ENCODE measurements at regions not wholly inside any gene's neighbourhood (a gene's known extent, or its start where the extent isn't known, plus 50 kb on each side); places are given as distances from the start of the nearest gene placed in this dataset.
"Not testable (repeated sequence)": the region's sequence is repeated elsewhere in the genome, so short reads cannot be mapped to it uniquely, and the experiment has no call there.

- not testable (repeated sequence) for DNase-seq
Measured at GRCh38 chr1:761791-762190, 75.3 kb upstream of the OR4F16 start.

- not testable (repeated sequence) for DNase-seq
Measured at GRCh38 chr1:771449-771848, 85.0 kb upstream of the OR4F16 start.

- DNase-seq = not testable (repeated sequence)
Measured at GRCh38 chr1:777480-778180, 91.2 kb upstream of the OR4F16 start.

GRCh38 chr1:778451-779278, 92.2 kb upstream of the OR4F16 start:
- DNase-seq = not testable (repeated sequence)

GRCh38 chr1:779621-780020, 93.2 kb upstream of the OR4F16 start:
- not testable (repeated sequence) for DNase-seq

- no peak for DNase-seq
Measured at GRCh38 chr1:788835-789234, 102.4 kb upstream of the OR4F16 start.

GRCh38 chr1:789606-790005, 103.2 kb upstream of the OR4F16 start:
- not testable (repeated sequence) for DNase-seq

- DNase-seq = not testable (repeated sequence)
Measured at GRCh38 chr1:790388-790930, 104.0 kb upstream of the OR4F16 start.

- not testable (repeated sequence) for DNase-seq
Measured at GRCh38 chr1:794310-794709, 107.9 kb upstream of the OR4F16 start.

- DNase-seq = not testable (repeated sequence)
Measured at GRCh38 chr1:794918-795584, 108.6 kb upstream of the OR4F16 start.

- not testable (repeated sequence) for DNase-seq
Measured at GRCh38 chr1:797649-798048, 111.2 kb upstream of the OR4F16 start.

- not testable (repeated sequence) for DNase-seq
Measured at GRCh38 chr1:800397-800796, 113.9 kb upstream of the OR4F16 start.

GRCh38 chr1:804378-805115, 118.1 kb upstream of the OR4F16 start:
- not testable (repeated sequence) for DNase-seq

- not testable (repeated sequence) for DNase-seq
Measured at GRCh38 chr1:805310-805709, 118.4 kb upstream of the SAMD11 start.

- DNase-seq = not testable (repeated sequence)
Measured at GRCh38 chr1:807066-807465, 116.7 kb upstream of the SAMD11 start.

- not testable (repeated sequence) for DNase-seq
Measured at GRCh38 chr1:807699-808390, 115.9 kb upstream of the SAMD11 start.

- not testable (repeated sequence) for DNase-seq
Measured at GRCh38 chr1:810949-811348, 112.8 kb upstream of the SAMD11 start.

GRCh38 chr1:812535-813127, 111.1 kb upstream of the SAMD11 start:
- not testable (repeated sequence) for DNase-seq

- not testable (repeated sequence) for DNase-seq
Measured at GRCh38 chr1:814543-814942, 109.2 kb upstream of the SAMD11 start.

GRCh38 chr1:815147-815922, 108.4 kb upstream of the SAMD11 start:
- DNase-seq = not testable (repeated sequence)
